ENCODE measurements at regions not wholly inside any gene's neighbourhood (a gene's known extent, or its start where the extent isn't known, plus 50 kb on each side); places are given as distances from the start of the nearest gene placed in this dataset.

DNA sequence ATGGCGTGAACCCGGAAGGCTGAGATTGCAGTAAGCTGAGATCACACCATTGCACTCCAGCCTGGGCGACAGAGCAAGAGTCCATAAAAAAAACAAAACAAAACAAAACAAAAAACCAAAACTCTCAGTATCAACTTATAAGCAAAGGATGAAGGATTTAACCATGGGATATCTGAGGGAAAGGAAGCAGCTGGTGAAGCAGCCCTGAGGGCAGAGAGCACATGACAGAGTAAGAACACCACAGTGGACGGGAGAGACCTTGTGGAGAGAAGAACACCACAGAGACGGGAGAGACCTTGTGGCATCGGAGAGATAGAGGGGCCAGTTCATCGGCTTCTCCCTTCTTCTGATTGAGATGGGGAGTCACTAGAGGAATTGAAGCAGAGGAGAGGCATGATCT lies 697.2 kb downstream of the HDGFL1 start:
- DNase-seq: no peak

GRCh38 chr6:23267651-23268050 lies 698.3 kb downstream of the HDGFL1 start:
- DNase-seq: no peak

DNA sequence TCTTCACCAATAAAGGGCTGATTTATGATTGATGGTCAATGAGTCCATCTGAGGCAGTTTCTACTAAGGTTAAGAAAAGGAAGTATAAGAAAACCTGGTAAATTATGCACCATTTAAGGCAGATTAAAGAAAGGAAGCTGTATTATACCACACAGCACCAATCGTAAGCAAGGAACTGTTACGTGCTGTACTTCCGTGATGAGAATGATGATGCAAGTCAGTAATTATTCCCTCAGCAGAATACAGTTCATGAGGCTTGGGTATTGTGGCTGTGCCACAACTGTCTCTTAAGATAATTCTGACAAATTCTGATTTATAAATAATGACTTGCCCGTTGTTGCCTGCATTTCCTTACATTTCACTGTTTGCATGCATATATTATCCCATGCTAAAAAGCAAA lies 699.0 kb downstream of the HDGFL1 start:
- no peak for DNase-seq

DNA sequence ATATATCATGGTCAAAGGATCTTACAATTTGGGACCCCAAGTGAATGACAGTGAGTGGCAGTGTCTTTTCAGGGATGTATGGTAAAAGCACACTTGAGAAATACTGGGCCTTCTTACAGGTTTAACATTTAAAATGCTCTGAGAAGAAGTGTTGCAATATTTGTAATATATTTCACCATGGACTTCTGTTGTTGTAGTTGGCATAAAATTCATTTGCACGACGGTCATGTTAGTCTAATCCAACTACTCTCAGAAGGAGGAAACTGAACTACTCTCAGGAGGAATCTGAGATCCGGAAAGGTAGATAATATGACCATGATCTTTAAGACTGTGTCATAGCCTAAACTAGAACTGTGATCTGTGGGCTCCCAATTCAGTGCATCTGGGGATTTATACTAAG lies 700.1 kb downstream of the HDGFL1 start:
- no peak for DNase-seq

DNA sequence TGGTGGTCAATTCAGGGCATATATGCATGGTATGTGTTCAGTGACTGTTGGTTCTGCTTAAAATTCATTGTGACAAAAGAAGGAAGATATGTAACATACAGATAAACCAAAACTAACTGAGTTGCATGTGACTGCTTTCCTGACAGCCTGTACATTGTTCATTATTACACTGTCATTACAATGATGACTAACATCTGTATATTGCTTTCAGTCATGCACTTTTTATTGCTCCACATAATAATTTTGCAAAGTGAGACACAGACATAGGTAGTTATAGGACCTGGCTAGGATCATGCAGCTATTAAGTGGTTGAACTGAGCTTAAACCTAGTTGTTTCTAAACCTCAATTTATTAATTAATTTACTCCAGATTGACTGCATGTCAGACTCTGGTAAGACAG lies 703.2 kb downstream of the HDGFL1 start:
- no peak for DNase-seq

DNA sequence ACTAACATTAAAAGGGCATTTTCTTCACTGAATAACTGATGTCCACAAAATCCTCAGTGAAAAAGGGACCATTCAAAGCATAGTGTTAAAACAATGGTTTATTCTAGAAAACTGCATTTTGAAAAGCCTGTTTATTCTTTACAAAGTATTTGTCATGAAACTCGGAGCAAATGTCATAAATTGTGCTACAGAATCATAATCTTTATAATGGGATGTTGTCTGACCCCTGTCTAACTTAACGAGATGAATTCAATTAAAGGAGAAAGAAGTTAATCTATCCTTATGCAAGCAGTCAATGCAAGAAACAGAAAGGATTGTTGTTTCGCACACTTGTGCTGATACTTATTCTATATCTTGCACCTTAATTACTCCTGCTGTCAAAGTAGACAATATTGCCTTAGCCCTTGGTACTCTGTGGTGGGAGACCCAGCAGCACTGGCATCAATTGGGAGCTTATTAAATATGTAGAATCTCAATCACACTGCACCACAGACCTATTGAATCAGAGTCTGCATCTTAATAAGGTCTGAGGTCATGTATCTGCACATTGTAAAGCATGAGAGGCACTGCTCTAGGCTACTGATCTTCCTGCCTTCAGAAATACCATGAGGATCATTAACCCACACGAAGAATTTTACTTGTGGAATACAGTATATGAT lies 708.3 kb downstream of the HDGFL1 start:
- no peak for DNase-seq

DNA sequence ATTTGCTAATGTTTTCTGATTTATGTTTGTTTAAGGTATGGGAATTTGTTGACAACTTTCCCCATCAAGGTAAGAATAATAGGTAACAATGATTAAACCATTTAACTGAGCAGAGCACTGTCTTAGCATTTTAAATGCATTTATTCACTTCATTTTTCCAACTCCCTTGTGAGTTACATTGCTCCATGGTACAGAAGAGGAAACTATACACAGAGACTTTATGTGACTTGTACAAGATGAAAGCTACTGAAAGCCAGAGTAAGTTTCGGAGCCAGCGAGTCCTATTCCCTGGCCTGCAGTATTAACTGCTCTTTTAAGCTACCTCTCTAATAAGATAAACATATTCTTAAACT lies 708.8 kb downstream of the HDGFL1 start:
- DNase-seq: no peak

DNA sequence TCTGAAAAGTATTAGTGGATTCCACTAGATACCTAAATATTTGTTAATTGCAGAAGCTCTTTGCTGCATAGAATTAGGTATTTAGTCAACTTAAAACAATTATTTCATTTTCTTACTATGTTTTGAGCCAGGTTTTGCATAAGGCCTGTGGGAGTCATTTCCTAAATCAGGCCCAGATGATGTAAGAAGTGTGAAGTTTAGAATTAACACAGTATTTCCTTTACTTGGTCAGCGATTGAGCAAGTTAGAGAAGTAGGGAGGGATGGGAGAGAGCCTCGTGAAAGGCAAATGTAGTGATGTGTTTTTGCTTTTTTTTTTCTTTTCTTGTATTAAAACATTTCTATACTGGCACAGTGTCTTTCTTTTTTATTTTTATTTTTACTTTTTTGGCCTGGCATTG lies 711.1 kb downstream of the HDGFL1 start:
- no peak for DNase-seq

GRCh38 chr6:23282252-23283021 lies 713.1 kb downstream of the HDGFL1 start:
- no peak for DNase-seq

DNA sequence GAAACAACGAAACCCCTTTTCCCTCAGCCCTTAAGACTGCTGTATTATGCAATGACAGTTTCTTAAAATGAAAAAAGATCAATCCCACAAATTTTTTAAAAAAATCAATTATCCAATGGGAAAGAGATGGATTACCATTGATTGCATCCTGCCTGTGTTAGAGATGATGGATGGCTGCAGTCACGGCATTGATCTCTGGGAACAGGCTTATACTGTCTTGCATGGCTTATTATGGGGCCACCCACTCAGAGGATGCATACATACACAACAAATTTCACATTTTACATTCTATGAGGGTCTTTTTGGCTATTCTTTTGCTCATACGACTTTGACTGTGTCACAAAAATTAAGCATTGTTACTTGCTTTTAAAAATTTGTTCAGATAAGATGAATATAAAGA lies 724.3 kb downstream of the HDGFL1 start:
- DNase-seq: no peak

DNA sequence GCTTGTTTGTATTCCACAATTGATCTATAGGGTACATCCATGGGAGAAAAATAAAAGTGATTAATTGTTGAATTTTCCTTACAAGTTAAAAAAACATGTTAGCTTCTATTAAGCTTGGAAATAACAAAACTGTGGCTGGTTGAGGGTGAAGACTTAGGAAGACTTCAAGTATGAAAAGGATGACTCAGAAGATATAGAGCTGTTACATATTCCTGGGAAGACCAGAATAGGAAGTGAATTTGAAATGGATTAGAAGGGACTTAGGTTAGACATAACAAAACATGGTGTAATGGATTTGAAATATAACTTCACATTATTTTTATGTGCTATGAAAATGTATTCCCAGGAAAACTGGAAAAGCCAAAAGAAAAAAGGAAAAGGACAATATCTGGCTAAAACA lies 732.2 kb downstream of the HDGFL1 start:
- DNase-seq: no peak

DNA sequence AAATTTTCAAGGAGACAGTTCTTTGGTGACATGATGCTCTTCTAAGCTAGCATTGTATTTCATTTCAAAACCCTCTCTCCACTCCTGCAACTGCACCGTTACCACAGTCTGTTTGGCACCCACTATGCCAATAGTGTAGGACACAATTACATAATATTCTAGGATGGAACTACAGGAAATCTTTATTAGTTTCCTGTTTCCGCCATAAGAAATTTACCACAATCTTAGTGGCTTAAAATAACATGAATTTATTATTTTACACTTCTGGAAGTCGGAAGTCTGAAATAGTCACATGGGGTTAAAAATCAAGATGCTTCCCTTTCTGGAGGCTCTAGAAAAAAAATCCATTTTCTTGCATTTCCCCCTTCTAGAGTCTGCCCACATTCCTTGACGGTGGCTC lies 733.1 kb downstream of the HDGFL1 start:
- no peak for DNase-seq

GRCh38 chr6:23305325-23305943 lies 736.1 kb downstream of the HDGFL1 start:
- no peak for DNase-seq

- DNase-seq: no peak
These were observed 737.0 kb downstream of the HDGFL1 start for GRCh38 chr6:23306251-23306950.

DNA sequence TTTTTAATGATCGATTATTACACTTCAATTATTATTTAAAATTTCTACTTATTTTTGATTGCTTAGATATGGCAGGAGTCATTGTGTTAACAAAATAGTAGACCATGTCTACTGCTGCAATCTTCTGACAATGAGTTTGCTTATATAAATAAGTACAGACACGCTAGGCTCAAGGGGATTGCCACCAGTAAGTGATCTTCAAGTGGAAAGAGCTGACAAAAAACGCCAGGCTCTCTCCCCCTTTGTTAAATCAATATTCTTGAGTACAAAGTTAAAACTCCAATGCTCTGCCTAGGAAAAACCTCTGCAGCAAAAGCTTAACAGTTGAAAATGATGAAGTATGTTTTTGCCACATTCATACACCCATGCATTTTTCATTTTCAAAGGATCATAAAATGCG lies 738.1 kb downstream of the HDGFL1 start:
- DNase-seq: no peak

DNA sequence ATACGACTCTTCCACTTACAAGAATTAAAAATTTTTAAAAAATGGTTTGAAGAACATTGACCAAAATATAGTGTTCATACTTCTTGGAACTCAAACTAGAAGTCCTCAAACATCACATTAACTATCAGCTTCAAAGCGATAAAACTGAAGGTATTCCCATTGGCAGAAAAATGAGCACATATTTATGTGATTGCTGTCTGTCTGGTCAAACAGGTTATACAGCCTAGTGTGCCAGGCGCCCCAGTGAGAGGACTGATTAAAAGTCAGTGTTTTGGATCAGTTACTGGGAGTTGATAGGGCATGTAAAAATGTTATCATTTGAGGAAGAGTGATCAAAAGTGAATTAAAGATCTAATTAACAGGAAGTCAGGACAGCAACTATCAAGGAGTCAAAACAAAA lies 738.8 kb downstream of the HDGFL1 start:
- no peak for DNase-seq

DNA sequence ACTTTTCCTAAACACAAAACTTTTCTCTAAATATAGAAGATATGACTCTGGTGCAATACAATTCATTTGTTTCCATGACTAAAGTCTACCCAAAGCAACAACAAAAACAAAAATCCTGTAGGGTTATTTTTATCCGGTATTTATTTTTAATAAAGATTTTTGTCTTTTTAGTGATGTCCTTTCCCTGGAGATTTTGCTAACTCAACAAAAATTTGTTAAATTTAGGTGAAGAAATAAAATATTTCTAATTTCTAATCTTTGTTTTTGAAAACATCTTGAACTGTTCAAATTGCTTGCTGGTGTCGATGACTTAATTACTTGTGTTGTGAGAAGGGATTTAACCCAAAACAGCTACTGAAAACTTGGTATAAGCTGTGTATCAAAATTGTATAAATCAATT lies 741.8 kb downstream of the HDGFL1 start:
- DNase-seq: no peak

GRCh38 chr6:23316131-23316530 lies 746.8 kb downstream of the HDGFL1 start:
- no peak for DNase-seq

DNA sequence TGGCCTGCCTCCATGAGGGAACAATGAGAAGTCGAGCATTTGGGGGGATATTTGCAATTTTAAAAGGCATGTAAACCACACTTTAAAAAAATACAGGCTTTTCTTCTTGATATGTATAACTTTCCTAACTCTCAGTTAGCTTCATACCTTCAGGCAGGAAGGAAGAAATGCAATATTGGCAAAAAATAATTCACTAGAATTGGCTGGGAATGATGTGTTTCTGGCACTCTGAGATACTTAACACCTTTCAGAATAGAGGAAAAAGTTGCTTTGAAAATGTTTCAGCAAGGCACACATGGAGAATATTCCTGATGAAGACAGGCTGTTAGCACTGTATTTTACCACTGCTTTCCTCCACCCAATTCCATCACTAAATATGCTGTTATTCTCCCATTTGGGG lies 747.6 kb downstream of the HDGFL1 start:
- DNase-seq: no peak

DNA sequence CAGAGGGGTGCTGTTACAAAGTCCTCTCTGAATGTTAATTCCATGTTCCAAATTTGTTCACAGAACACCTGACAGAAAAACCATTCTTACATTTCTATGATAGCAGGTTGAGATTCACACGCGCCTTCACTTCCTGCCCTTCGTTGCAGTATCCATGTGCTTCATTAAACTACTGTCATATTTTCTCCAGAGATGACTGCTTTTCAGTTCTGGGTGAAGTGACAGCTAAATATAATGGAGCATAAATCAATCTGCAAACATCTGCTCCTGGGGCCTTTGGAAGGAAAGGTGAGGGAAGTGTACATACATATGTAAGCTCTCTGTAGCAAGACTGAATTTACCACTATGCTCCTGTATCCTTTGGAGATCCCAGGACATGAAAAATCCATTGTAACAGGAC lies 750.2 kb downstream of the HDGFL1 start:
- DNase-seq: no peak

DNA sequence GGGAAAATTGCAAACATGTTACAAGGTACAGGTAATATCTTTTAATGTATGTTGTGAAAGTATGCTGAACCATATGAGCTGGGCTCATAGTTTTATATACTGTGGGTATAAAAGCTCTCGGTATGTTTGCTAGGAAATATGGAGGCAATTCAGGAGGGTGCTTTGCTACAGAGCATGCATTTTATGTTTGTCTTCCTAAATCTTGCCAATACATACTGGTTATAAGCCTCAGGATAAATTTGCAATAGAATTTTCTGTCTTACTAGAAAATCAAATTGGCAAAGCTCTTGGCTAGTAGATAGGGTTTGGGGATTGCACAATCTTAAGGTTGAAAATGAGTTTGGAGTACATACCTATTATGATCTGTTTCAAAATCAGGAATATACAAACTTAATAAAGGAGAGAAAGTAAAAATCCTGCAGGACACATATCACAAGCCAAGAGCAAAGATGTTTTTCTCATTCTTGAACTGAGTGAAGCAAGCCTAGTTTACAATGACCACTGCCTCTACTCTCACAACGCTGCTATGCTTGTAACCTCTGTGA lies 751.2 kb downstream of the HDGFL1 start:
- DNase-seq: no peak

DNA sequence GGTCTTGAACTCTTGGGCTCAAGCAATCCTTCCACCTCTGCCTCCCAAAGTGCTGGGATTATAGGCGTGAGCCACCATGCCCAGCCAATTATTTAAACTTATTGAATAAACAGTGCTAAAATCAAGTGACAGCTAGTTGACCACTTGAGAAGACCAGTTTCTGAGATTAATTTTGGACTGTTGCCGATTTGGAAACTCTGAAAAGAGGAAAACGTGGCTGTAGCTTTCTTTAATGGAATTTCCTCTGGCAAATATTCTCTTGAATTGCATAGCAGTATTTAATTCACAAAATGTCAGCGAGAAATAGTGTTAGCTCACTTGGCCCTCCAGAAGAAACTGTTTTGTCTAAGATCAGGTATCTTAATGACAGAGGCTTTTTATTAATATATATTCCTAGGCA lies 754.5 kb downstream of the HDGFL1 start:
- no peak for DNase-seq

- DNase-seq: no peak
These were observed 755.7 kb downstream of the HDGFL1 start for GRCh38 chr6:23325065-23325464.

DNA sequence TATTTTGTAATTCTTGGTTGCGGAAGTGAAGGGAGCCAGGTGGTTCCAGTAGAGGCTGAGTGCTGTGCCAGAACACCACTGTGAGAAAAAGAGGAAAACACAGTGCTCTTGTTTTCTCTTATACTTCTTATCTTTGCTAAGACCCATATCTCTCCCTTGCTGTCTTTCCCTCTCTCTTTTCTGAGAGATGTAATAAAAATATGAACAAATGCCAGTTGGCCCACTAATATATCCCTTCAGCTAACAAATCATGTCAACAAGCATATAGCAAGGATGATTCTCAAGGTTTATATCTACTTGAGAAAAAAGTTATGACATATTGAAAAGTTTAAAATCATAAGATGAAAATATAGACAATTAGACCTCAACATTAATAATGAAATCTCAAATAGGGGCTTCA lies 758.3 kb downstream of the HDGFL1 start:
- DNase-seq: no peak
